HG02571 (cell line): ENCODE measurements at regions not wholly inside any gene's neighbourhood (a gene's known extent, or its start where the extent isn't known, plus 50 kb on each side); places are given as distances from the start of the nearest gene placed in this dataset.
"Not testable (repeated sequence)": the region's sequence is repeated elsewhere in the genome, so short reads cannot be mapped to it uniquely, and the experiment has no call there.

ENCODE experiments used
- ATAC-seq: cut with Tn5 transposase; IDR thresholded peaks from one replicate; pipeline ENCODE4 v1.9.1; 2021; ENCODE audit warnings: mild to moderate bottlenecking, moderate library complexity; ENCODE audit not compliant: unreplicated experiment

DNA sequence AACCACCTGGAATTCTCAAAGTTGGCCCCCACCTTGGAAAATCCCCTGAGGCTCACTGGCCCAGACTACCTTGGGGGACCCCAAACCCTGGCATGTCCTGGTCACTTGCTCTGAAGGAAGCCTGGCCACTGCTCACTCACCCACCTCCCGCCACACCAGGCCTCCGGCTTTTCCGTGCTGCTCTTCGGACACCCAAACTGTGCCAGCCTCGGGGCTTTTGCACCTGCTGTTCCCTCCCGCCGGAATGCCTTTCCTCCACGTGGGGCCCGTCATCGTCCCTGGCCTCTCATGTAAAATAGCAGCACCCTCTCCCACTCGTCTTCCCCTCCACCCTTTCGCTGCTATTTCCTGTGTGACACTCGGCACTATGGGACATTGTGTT, 87.2 kb upstream of the NCOR2 start:
- no peak for ATAC-seq

DNA sequence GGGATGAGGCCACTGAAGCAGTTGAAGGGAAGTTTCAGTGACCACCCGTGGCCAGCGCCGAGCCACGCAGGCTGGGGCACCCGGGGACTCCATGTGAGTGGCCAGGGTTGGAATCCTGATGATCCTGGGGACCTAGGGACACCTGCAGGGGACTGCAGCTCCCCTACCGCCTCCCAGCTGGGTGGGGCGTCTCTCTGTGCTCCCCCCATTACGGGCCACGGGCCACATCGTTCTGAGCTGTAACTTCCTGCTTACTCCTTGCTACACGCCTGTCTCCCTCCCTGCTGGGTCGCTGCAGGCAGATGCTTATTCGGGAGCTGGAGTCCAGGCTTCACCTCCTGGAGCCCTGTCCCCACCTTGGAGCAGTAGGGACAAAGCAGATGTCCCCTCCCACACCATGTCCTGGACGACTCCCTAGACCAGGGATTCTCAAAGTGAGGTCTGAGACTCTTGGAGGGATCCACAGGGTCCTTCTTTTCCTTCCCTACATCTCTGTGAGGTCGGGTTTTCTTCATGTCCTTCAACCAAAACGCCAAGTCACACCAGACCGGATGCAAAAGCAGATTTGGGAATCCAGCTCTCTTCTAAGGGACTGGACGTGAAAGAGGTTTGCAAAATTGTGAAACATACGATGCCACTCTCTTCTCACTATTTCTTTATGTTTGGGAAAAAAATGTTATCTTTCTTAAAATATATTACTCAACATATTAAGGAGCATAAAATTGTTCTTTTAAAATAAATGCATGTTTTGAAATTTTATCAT, 85.9 kb upstream of the NCOR2 start:
- no peak for ATAC-seq

DNA sequence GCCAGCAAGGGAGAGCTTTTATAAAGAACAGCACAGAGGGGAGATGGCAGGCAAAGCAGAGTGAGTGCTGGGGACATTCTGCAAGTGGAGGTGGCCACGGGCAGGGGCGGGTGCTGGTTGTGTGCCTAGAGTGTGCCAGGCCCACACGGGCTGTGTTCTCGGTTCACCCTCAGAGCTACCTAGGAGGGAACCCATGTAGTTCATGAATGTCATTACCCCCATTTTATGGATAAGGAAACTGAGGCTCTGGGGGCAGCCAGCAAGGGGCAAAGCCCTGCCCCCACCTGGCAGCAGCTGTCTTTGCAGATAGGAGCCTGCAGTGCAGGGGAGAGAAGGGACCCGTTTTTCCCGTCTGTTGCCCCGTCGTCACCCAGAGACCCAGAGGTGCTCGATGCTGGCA, 85.2 kb upstream of the NCOR2 start:
- no peak for ATAC-seq

DNA sequence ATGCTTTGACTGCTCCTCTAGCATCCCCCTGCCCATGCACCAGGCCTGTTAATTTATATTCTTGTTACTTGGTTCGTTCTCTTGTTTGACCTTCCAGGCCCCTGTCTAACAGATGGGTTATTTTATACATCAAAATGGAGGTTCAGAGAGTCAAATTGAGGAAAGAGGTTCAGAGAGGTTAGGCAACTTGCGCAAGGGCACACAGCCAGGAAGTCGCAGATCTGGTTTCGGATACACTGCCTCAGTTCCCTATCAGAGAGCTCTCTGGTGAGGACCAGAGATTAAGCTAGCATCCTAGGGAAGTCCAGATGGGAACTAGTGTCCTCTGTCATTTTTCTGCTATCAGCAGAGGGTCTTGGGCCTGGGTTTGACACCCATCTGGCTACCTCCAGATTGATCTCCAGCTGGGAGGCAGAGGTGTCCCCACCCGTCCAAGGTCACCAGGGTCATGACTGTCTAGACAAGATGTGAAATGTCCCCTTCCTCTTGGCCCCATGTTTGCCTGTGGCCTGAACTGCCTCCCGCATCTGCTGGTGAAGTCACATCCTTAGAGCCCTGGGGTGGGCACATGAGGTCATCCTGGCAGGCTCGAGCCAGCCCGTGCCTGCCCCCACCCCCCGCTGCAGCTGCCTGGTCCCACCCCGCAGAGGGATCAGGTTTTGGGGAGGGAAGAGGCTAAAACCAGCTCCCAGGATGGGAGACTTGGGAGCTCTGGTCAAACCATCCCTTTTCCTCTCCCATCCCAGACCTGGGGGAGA, 84.3 kb upstream of the NCOR2 start:
- ATAC-seq = no peak

DNA sequence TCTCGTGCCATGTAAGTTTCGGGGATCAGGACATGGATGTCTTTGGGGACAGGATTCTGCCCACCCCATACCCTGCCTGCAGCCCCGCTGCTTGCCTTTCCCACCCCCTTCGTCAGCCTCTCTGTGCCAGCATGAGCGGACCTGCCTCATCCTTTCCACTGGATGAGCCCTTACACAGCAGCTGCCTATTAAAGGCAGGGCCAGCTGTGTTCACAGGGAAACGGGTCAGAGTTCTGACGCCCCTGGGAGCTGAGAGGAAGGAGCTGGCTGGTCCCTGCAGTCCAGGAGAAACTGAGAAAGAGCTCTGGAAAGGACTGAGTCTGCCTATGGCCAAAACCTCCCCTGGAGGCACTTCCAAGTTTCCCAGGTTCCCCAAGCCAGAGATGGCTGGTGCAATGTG, 83.5 kb upstream of the NCOR2 start:
- no peak for ATAC-seq

DNA sequence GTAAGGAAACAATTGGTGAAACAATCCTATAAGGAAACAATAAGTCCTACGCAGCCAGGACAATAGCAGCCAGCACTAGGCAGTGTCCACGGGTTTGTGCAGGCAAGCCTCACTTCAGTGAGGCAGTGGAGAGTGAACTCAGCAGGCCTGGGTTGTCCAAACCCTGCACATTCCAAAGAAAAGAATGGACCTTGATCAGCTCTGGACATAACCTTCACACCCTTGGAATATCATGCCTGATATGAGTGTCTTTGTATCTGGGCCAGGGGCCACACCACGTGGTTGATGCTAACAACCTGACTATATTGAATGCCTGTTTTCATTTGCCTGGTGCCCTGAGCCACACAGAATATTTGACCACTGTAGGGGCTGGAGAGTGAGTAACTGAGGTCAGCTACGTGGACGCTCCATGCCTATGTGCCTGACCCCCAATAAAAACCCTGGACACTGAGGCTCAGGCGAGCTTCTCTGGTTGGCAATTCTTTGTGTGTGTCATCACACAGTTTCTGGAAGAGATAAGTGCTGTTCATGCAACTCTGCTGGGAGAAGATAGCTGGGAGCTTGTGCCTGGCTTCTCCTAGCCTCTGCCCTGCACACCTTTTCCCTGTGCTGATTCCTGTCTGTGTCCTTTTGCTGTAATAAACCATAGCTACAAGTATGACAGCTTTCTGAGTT, 81.4 kb upstream of the NCOR2 start:
- no peak for ATAC-seq

DNA sequence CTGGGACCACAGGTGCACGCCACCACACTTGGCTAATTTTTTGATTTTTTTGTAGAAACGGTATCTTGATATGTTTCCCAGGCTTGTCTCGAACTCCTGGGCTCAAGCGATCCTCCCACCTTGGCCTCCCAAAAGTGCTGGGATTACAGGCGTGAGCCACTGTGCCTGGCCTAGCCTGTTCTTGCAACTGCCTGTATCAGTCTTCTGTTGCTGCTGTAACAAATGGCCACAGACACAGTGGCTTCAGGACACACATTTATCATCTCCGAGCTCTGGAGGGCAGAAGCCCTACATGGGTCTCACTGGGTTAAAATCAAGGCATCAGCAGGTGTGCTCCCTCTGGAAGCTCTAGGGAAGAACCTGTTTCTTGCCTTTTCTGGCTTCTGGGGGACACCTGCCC, 79.9 kb upstream of the NCOR2 start:
- no peak for ATAC-seq

DNA sequence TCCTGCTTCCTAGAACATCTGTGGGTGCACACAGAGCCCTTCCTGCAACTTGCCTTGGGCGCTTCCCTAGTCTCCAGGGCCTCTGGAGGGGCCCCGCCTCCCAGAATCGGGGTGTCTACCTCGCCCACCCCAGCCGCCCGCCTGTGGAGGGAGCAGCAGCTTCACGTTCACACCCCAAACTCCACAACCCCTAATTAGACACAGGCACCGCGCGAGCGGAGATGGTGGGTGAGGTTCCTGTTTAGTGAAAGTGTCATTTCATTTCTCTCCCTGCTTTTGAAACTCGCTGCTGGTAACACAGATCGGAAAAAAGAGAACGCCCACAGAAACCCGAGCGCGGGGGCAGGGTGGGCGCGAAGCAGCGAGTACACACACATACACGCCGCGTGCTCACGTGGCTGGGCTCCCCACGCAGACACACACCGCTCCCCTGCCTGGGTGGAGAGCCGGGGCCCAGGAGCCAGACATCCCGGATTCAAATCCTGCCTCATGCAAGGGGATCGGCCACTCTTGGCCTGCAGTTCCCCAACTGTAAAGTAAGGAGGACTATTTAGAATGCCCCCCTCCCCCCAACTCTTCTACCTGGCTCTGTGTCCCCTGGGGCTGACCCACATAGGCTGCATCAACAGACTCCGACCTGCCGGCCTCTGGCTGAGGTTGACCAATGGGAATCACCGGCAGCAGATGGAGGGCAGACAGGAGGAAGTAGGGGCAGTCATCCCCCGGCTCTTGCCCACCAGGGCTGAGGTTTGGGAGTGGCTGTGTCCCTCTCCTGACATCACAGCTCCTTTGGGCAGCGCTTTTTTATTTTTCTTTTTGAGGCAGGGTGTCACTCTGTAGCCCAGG, 79.2 kb upstream of the NCOR2 start:
- ATAC-seq = no peak

DNA sequence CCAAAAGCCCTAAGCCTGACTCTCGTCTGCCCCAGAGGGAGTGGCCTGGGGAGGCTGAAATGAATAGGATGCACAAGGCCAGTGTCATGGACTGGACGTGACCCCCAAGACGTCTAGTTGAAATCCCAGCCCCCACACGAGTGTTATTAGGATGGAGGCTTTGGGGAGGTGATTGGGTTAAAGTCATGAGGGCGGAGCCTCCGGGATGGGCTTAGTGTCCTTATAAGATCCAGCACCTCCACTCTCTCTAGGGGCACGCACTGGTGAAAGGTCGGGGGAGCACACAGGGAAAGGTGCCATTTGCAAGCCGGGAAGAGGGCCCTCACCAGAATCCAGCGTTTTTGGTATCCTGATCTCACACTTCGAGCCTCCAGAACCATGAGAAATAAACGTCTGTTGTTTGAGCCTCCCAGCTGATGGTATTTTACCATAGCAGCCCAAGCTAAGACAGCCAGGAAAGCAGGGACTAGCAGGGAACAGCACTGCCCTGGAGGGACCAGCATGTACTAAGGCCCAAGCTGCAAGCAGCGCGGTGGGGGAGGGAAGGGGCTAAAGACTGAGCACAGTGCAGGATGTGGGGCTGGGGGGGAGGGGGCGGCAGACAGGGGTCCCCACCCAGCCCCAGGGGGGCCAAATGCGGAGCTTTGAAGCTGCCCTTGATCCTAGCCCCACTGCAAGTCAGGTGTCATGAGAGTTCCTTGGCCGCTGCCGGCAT, 78.3 kb upstream of the NCOR2 start:
- ATAC-seq = no peak

DNA sequence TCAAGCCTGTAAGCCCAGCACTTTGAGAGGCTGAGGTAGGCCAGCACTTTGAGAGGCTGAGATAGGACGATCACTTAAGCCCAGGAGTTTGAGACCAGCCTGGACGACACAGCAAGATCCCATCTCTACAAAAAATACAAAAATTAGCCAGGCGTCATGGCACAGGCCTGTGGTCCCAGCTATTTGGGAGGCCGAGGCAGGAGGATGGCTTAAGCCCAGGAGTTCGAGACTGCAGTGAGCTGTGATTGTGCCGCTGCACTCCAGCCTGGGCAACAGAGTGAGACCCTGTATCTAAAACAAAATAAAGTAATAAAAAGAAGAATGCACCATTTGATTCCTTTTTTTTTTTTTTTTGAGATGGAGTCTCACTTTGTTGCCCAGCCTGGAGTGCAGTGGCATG, 76.4 kb upstream of the NCOR2 start:
- not testable (repeated sequence) for ATAC-seq

DNA sequence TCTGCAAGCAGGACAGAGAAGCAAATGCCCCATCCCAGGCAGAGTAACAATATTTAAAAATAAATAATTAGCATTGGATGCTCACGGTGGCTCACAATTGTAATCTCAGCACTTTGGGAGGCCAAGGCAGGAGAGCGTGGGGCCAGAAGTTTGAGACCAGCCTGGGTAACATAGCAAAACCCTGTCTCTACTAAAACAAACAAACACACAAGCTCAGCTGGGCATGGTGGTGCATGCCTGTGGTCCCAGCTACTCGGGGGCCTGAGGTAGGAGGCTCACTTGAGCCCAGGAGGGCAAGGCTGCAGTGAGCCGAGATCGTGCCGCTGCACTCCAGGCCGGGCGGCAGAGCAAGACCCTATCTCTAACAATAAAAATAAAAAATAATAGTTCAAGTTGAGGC, 74.7 kb upstream of the NCOR2 start:
- ATAC-seq = no peak

DNA sequence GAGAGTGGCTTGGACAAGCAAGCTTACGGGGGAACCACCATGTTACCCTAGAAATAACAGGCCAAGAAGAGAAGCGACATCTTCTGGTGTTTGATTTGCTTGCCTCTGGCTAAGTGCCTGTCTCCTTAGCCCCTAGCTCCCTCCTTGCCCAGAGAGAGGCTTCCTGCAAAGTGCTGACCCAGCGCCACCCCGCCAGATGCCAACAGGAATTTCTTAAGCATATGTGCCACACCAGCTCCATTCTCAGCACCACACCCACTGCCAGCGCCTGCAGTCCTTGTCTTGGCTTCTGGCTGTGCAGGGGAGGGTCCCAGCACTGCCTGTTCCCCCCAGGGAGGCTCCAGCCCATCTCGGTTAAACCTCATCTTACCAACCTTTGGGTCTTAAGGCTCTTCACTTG, 74.2 kb upstream of the NCOR2 start:
- ATAC-seq = no peak

DNA sequence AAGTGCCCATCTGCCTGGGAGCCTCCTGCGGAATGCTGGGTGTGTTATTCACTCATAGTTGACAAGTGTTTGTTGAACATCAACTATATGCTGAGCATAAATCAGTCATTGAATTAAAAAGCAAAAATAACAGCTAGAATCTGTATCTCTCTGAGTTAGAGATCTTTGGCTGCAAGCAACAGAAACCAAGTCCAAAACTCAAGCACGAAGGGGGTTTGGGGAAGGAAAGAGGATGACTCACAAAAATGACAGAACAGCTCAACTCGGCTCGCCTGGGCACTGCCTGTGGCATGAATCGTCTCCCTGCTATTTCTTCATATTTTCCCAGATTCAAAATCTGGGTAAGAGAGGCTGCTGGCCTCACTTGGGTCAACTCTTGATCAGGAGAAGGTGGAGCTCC, 72.6 kb upstream of the NCOR2 start:
- no peak for ATAC-seq

DNA sequence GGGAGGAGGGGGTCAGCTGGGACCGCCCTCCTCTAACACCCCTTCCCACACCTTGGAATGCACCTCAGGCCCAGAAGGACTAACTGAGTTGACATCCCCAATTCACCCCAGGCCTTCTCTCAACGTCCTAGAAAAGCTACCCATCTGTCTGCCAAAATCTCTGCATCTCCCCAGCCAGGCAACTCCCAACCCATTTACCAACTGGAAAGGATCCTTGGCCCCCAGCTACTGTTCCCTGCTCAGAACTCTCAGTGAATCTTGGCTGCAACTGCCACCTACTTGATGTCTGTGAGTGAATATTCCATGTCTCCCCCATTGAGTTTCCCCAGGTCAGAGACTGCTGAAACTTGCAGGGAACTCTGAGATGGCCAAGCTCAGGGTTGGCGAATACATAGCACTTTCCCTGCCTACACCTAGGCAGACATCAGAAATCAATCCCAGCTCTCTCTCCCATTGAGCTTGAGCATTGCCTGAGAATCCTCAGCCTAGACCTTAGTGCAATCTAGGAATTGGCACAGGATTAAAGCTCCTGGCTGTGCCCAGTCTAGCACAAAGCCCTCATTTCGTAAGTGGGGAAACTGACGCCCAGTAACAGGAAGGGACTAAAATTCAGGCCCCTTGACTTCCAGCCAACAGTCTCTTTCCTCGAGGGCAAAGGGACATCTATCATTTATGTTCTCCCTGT, 71.9 kb upstream of the NCOR2 start:
- no peak for ATAC-seq

DNA sequence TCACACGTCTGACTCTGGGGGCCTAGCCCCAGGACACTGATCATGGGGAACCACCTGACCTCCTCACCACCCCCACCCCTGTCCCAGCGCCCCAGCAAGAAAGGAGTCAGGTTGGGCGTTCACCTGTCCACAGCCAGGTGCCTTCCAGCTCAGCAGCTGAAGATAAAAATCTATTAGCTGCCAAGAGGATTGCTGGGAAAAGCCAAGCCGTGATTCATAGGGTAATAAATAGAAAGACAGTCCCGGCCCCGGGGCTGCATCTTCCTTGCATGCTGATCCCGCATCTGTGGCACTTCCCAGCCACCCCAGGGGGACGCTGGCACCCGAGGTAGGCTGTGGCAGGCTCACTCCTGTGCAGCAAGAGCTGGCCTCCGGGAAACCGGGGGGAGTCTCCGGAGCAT, 70.2 kb upstream of the NCOR2 start:
- no peak for ATAC-seq

DNA sequence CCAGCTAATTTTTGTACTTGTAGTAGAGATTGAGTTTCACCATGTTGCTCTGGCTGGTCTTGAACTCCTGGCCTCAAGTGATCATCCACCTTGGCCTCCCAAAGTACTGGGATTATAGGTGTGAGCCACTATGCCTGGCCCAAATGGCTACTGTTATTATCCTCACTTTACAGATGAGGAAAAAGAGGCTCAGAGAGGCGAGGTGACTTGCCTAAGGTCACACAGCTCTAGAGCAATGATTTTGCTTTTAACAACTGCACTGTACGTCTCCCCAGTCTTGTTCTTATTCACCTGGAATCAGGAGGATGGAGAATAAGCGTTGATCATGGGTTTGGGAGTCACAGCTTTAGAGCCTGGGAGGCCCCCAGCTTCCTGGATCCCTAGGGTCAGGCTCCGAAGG, 69.8 kb upstream of the NCOR2 start:
- no peak for ATAC-seq

DNA sequence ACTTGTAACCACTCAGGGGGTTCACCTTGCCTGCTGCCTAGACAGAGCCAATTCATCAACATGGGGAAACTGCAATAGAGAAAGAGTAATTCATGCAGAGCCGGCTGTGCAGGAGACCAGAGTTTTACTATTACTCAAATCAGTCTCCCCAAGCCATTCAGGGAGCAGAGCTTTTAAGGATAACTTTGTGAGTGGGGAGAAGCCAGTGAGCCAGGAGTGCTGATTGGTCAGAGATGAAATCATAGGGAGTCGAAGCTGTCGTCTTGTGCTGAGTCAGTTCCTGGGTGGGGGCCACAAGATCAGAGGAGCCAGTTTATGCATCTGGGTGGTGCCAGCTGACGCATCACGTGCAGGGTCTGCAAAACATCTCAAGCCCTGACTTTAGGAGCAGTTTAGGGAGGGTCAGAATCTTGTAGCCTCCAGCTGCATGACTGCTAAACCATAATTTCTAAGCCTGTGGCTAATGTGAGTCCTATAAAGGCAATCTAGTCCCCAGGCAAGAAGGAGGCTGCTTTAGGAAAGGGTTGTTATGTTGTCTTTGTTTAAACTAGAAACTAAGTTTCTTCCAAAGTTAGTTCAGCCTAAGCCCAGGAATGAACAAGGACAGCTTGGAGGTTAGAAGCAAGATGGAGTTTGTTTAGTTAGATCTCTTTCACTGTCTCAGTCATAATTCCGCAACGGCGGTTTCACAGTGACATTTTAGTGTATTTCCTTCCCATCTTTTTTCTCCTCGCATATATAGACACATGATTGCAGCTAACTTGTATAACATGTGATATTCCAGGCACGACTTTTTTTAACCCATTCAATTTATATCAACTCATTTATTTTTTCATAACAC, 68.9 kb upstream of the NCOR2 start:
- ATAC-seq = no peak

DNA sequence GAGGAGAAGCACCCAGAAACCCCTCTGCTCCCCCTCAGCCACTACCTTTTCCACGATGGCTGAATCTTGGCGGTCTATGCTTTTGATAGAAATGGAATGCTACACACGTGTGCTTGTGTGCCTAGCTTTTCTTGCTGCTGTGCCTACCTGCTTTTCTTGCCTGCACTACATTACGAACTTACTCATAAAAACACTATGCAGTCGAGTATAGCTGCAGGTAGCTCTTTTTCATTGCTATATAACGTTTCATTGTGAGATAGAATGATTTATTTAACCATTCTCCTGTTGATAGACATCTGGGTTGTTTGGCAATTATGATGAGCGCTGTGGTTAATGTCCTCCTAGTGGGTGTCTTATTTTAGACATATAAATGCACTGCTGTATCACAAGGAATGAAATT, 67.9 kb upstream of the NCOR2 start:
- no peak for ATAC-seq
